M059J (cell line): ENCODE measurements at regions not wholly inside any gene's neighbourhood (a gene's known extent, or its start where the extent isn't known, plus 50 kb on each side); places are given as distances from the start of the nearest gene placed in this dataset.
"Not testable (repeated sequence)": the region's sequence is repeated elsewhere in the genome, so short reads cannot be mapped to it uniquely, and the experiment has no call there.

Source experiments
- DNase-seq: peaks from one replicate; pipeline ENCODE4 v3.0.0-alpha.2; 2012; ENCODE audit warnings: low read depth

DNA sequence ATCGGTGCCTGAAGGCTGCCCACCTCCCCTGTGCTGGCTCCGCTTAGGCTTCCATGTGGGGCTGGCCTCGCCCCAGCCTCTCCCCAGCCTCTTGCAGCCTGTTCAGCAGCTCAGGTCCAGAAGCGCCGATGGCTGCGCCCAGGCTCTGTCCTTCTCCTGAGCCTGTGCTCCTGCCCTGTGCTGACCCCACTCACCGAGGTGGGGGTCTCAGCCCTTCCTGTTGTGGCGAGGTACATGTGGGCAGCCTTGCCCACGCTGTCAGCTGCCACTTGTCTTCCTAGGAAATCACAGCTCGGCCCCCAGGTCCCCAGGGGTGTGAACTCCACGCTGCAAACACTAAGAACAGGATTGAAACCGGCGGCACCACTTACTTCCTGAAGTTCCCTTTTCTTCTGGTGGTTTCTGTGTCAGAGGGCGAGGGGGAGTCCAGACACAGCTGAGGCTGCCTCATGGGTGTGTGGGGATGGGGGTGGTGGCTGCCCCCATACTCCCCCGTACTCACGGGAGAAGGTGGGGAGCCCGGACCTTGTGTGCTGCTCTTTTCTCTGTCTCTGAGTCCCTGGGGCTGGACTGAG is 249.1 kb downstream of the TMEM121 start:
- not testable (repeated sequence) for DNase-seq

DNA sequence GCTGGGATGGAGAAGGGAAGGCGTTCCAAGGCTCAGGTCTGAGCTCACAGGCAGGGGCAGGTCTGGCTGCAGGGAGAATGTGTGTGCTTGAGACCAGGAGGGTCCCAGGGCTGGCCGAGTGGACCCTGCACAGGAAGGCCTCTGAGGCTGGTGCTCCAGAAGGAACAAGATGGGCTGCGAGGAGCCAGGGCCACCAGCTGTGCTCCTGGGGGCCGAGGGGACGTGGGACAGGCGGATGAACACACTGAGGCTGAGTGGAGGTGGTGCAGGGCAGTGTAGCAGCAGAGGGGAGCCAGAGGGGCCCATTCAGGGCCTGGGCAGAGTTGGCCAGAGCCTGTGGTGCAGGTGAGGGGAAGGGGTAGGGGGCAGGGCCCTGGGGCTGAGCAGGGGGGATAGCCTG is 249.7 kb downstream of the TMEM121 start:
- DNase-seq: not testable (repeated sequence)

DNA sequence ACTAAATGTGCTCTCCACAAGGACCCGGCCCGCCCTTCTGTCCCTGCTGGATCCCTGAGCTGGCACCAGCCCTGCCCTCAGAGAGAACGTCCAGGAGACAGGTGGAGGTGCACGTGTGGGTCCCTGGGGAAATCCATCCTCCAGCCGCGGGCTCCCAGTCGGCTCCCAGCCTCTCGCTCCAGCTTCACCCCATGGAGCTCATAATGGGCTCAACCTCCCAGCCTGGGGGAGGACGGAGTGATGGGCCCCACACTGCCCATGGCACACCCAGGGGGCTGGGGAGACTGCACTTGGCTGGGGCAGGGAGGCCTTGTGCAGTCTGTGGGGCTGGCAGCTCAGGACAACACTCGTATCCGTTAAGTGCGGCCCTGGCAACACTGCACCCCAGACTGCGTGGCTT is 250.5 kb downstream of the TMEM121 start:
- no peak for DNase-seq

DNA sequence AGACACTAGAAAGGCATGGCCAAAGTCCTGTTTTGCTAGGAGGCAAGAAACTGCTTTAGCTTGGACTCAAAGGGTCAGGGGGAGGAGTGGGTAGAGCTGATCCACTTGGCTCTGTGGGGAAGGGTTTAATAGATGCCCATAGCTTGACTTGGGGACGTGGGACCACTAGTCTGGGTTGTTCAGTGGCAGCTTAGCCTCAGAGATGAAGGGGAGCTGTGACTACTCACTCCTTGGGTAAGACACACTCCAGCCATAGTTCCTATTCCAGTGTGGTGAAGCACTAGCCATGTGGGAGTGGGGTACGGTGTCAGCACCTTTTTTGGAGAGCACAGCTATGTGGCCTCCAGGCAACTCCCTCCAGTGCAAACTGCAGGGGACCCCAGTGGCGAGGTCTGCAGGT is 257.3 kb downstream of the TMEM121 start:
- no peak for DNase-seq

DNA sequence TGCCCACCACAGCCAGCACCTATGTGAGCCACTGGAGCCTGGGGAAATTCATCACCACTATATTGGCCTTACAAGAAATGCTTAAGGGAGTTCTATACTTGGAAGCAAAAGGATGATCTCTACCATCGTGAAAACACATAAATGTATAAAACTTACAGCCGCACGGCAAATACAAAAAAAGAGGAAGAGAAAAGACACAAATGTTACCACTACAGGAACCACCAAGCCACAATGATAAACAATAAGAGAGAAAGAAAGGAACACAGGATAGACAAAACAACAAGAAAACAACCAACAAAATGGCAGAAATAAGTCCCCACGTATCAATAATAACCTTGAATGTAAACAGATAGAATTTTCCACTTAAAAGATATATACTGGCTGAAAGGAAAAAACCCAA is 267.5 kb downstream of the TMEM121 start:
- DNase-seq: no peak

DNA sequence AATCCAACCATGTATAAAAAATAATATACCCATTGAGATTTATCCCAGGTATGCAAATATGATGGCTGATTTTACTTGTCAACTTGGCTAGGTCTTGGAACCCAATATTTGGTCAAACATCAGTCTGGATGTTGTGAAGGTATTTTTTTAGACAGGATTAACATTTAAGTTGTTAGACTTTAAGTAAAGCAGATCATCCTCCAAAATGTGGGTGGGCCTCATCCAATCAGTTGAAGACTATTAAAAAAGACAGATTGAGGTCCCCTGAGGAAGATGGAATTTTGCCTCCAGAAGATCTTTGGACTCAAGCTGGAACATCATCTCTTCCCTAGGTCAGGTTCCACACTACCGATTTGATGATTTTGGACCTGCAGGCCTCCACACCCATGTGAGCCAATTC is 271.2 kb downstream of the TMEM121 start:
- DNase-seq: no peak

DNA sequence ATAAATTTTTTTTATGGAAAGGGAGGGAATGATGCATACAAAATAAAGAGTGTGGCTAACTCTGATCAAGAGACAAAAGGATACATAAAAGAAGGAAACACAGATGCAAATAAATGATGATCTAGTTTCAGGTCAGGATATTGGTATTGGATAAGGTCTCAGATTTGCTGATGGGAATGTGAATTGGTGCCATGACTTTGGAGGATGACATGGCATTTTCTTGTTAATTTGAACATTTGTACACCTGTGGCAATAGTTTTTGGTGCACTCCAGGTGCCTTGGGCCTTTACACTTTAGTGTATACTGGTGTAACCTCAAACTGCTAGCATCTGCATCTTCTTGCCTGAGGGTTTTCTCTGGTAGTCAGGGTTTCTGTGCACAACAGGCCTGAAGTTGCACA is 279.3 kb downstream of the TMEM121 start:
- DNase-seq: no peak

DNA sequence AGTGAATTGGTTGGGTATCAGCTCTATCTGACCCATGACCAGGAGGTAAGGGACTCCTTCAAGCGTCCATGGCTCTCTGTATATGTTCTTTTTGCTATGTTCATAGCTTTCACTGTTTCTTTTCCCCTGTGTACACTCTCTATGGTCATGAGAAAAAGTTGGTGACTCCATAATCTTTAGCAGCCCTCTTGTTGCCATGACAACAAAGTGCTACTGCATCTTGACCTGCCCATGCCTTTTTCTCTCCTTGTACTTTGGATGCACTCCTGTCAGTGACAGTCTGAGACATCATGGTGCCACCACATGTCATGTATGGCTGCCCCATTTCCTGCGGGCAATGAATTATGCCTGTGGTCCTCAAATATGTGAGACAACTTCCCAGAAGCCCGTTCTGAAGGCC is 280.2 kb downstream of the TMEM121 start:
- DNase-seq: no peak

DNA sequence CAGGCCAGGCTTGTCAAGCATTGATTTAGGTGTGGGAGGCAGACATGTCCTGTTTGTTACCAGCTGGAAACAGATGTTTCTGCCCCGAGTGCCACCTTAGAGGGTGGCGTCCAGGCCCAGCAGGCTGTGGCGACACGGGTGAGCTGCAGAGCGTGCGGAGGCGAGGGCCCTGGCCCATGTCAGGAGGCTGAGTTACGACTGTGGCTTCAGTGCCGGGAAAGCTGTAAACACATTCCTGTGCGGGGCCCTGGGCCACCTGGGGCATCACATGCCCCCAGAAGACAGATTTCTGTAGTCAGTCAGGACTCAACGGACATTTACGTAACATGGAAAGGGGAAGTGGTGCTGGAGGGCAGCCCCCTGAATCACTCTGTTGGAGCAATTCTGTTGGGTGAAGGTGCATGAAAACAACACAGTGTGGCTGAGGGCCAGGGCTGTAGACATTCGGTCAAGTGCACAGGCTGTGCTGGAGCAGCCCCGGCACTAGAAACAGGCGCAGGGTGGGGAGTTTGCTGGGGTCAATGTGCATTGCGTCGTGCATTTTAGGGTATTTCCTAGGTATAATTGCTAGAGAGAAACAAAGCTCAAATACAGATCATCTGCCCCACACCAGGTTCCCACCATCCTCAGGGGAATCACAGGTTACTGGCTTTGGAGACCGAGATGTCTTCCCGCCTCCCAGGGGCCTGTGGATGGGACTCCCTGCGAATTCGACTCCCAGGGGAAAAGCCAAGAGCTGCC is 291.8 kb downstream of the TMEM121 start:
- no peak for DNase-seq

DNA sequence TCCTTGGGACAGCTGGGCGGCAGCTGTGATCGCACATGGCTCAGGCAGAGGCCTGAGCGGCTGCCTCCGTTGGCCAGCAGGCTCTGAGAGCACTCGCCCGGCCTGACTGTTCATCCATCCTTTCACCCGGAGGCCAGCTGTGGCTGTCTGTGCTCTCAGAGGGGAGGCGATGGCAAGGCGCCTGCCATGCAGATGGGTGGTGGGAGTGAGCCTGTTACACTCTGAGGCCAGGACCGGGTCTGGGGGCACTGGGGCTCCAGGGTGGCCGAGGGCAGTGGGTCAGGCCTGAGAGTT is 292.3 kb downstream of the TMEM121 start:
- no peak for DNase-seq

DNA sequence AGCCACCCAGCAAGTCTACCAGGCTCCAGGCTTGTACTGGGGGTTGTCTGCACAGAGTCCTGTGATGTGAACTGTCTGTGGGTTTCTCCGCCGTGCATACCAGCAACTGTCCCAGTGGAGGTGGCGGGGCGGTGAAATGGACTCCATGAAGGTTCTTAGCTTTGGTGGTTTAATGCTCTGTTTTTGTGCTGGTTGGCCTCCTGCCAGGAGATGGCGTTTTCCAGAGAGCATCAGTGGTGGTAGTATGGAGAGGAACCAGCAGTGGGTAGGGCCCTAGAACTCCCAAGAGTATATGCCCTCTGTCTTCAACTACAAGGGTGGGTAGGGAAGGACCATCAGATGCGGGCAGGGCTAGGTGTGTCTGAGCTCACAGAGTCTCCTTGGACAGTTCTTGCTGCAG is 303.8 kb downstream of the TMEM121 start:
- DNase-seq: no peak

DNA sequence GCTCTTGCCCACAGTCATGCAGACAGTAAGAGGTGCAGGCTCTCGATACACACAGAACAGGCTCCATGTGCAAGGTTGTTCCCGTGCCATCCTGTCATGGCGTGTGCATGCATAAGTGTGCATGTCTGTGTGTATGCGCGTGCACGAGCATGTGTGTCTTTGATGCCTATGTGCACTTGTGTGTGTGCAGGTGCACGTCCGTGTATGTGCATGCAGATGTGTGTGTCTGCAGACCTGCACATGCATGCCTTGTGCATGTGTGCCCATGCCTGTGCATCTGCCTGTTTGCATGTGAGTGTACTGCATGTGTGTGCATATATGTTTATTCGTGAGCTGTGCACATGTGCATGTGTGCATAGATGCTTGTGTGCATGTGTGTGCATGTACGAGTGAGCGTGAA is 309.8 kb downstream of the TMEM121 start:
- DNase-seq: no peak

DNA sequence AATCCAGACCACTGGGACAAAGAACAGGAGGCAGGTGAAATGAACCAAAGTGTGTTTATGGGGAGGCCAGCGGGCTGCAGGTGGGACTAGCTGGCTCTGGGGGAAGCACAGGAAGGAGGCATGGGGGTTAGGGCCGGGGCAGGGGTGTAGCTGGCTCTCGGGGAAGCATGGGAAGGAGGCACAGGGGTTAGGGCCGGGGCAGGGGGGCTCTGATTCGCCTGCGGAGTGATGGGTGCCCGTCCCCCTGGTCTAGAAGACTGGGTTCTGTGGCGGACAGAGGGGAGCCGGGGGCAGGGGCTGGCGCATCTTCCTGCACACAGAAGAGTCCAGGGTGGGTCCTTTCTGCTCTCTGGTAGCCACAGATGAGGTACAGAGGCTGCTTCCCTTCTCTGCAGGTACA is 310.3 kb downstream of the TMEM121 start:
- no peak for DNase-seq

DNA sequence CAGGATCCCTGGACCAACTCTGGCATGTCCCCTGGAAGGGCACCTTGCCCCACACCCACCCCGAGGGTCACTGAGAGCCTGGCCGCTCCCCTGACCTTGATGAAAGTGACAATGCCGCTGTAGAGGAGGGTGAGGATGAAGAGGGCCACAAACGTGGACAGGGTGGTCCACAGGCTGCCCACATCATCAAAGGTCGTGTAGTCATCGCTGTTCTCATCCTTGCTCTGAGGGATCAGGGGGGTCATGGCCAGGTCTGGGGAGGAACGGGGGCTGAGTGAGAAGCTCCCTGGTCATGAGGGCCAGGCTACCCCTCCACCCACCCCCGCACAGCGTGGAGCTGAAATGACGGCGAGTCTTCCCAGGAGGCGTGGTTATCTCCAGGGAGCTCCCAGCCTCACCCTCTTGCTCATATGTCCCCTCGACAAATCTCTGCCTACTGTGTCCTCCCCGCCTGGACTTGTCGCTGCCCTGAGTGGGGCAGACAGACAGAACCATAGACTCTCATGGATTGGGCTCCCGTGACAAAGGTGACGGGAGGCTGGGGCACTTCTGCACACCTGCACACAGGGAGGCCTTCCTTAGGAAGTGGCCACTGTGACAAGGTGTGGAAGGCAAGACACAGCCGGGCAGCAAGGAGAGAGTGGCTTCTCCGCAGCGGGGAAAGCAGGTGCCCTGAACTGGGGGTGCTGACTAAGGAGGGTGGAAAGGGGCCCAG is 311.1 kb downstream of the TMEM121 start:
- no peak for DNase-seq

DNA sequence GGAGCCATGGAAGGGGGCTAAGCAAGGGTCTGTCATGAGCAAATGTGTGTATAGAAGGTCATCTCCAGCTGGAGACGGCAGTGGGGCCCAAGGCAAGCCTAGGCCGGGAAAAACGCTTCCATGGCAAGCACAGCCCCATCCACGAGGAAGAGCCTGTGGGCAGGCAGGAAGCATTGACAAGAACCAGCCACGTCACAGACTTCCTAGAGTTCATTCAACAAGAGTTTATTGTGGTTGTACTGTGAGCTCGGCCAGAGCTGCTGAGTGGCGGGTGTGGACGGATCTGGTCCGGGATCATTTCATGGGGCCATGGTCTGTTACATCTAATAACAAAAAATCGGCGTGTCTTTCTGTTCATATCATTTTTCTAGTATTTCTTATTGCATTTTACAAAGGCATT is 311.7 kb downstream of the TMEM121 start:
- no peak for DNase-seq

DNA sequence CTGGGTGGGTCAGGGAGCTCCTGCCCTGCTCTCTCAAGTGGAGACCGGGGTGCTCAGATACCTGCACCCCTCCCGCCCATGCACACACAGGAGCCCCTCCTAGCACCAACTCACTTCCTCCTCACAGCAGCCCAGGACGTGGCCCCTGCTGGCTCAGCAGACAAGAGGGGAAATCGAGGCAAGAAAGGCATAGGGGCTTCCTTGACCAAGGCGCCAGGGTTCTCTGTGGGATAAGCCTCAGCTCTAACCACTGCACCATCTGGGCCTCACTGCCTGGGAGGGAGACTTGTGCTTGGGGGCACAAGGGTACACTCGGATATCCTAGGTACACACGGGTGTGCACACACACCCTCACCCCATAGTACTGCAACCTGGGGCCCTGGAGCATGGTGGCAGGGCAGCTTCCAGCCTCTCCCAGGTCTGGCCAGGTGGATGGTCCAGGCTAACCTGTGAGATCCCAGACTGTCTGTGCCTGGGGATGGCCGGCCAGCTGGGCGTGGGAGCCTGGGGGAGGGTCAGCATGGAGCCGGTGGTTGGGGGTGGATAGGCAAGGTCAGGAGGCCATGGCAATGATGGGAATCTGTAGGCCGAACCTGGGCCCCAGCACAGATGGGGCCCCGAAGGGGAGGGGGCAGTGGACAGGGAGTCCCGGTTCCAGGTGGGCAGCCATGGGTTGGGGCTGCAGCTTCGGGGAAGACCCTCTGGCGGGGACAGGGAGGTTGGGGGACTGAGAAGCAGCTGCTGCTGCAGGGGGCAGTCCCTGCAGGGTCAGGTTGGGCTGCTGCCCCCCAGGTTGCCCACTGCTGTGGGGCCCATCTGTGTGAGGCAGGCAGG is 312.4 kb downstream of the TMEM121 start:
- DNase-seq: no peak

DNA sequence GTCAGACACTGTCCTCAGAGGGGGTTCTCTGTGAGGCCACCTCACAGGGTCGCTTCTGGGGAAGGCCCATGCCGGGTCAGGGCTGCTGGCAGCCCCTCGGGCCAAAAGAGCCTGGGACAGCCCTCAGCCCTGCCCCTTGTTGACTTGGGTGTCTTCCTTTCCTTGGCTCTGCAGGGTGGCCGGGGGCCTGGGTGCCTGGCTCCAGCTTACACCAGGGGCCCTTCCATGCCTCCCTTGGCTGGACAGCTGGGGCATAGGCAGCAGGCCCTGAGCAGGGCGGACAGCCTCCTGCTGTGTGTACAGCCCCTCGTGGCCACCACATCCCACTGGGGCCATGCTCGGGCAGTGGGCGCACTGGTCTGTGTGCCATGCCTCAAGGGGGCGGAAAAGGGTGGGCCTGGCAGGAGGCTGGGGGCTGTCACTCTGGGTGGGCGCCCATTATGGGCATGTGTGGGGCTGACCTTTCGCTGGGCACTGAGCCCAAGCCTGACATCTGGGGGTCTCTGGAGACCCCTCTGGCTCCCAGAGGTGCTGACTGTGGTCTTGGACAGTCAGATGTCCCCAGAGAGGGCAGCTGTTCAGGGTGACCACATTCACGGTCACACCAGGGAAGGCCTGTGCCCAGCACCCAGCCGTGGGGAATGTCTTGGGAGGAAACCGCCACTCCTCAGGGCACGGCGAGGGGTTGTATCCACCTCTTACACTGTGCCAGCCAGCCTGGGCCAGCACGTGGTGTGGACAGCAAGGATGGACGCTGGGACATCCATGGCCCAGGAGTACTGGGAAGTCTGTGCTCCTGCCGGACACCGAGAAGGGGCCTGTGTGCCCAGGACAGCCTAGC is 313.3 kb downstream of the TMEM121 start:
- no peak for DNase-seq

DNA sequence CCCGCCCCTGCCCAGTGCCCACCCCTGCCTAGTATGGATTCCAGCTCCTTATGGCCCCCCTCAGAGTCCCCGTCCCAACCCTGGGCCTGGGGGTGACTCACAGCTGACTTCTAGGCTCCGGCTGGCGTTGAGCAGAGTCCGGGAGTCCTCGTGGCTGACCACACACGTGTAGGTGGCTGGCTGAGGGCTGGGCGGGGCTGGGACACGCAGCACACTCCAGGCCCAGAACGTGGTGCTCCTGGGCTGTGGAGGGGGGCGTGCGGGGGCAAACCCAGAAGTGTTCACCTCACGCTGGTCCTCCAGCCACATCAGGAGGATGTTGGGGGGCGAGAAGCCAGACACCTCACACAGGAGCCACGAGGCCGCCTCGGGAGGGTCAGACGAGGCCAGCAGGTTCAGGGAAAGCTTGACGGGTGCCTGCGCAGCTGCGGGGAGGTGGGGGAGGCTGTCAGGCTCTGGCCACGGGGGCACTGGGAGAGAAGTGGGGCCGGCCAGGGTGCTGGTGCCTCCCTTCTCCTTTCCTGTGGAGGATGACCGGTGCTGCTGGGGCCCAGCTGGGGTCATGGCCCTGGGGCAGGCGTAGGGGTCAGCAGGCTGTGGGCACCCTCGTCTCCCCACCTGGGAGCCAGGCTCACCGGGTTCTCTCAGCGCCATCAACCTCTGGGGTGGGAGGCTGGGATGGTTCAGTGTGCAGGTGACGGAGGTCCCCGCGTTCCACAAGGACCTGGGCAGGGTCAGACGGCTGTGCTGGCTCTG is 314.1 kb downstream of the TMEM121 start:
- no peak for DNase-seq

DNA sequence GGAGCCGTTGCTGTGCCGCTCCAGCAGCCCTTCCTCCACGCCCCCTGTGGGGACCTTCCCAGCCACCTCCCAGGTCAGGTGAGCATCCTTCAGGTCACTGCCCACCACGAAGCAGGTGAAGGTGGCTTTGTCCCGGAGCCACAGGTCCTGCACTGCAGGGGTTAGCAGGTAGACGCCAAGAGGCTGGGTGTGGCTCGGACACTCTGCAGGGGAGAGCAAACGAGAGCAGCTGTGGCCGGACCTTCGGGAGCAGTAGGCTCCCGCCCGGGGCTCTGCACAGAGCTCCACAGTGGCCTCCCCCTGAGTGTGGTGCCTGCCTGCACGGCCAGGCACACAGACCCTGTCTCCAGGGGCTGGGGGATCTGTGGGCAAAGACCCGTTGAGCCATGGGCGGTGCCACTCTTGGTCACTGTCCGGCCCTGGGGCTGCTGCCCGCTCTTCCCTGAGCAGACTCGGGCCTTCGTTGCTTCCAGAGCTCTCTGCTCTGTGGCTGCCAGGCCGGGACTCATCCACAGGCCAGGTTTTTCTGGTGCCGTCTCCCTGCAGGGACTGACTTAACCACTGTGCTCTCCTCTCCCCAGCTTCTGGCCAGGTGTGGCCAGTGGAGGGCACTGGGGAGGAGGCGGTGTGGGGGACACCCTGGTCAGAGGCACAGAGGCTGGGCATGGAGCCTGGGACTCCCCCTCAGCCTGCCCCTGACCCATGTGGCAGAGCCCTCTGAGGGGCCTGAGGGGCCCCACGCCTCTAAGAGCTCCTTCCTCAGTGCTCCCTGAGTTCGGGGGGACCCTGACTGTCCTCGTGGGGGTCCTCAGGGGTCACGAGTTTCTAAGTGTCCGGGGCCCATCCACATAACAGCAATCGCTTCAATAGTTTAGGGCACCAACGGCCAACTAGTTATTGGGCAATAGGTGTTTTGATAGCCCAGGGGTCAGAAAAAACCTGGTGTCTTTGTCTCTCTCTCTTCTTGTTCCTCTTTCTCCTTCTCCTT is 314.9 kb downstream of the TMEM121 start:
- no peak for DNase-seq

DNA sequence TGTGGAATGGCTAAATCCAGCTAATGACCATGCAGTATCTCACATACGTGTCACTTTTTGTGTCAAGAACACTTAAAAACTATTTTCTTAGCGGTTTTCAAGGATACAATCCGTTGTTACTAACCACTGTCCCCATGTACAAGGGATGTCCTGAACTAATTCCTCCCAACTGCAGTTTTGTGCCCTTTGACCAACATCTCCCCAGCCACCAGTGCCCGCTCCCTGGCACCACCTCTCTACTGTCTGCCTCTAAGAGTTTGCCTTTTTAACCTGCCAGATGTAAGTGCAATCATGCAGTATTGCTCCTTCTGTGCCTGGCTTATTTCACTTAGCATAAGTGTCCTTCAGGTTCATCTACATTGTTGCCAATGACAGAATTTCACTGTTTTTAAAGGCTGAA is 315.7 kb downstream of the TMEM121 start:
- DNase-seq: no peak
